ENCODE measurements at regions not wholly inside any gene's neighbourhood (a gene's known extent, or its start where the extent isn't known, plus 50 kb on each side); places are given as distances from the start of the nearest gene placed in this dataset.
"Not testable (repeated sequence)": the region's sequence is repeated elsewhere in the genome, so short reads cannot be mapped to it uniquely, and the experiment has no call there.

- H3K9me3 ChIP-seq (ENCODE audit: insufficient read depth, low read depth, low read length); H3K4me1 ChIP-seq (ENCODE audit: control insufficient read depth in 1 of 2, insufficient read depth in 2 of 2, low read length in 2 of 2); H3K79me1 ChIP-seq (ENCODE audit: low read length); H2AK5ac ChIP-seq (ENCODE audit: low read length); H2BK5ac ChIP-seq (ENCODE audit: low read depth, low read length, poor library complexity); H3K27me3 ChIP-seq (ENCODE audit: insufficient read depth, low read length); H4K91ac ChIP-seq (ENCODE audit: low read depth, low read length); H3K18ac ChIP-seq (ENCODE audit: low read length); H2BK120ac ChIP-seq (ENCODE audit: insufficient read depth, low read length, poor library complexity); H2AFZ ChIP-seq (ENCODE audit: insufficient read depth, low read length, poor library complexity); H3K36me3 ChIP-seq (ENCODE audit: control insufficient read depth in 1 of 2, insufficient read depth in 2 of 2, low read length in 2 of 2); H4K12ac ChIP-seq (ENCODE audit: low read depth, low read length); H4K8ac ChIP-seq (ENCODE audit: low read depth, low read length); H3K4me3 ChIP-seq (ENCODE audit: low read depth, low read length); H3K4ac ChIP-seq (ENCODE audit: low read depth, low read length); H2BK12ac ChIP-seq (ENCODE audit: low read length); H3K9ac ChIP-seq (ENCODE audit: low read length); H3K79me2 ChIP-seq (ENCODE audit: control insufficient read depth, insufficient read depth, low read length, poor library complexity); H3K14ac ChIP-seq (ENCODE audit: low read length); H3K4me2 ChIP-seq (ENCODE audit: low read length); H3K27ac ChIP-seq (ENCODE audit: low read depth, low read length); H3K23ac ChIP-seq (ENCODE audit: low read length): not testable (repeated sequence)
- DNase-seq, result peak in 1 of 2 donors; percentile 20
- WGBS (ENCODE audit: extremely low coverage, insufficient coverage, insufficient read length), result no CpG with 5 or more reads among the region's 1 CpG
Measured at GRCh38 chr6:60567447-60568187, 1718.4 kb downstream of the KHDRBS2 start.

DNA sequence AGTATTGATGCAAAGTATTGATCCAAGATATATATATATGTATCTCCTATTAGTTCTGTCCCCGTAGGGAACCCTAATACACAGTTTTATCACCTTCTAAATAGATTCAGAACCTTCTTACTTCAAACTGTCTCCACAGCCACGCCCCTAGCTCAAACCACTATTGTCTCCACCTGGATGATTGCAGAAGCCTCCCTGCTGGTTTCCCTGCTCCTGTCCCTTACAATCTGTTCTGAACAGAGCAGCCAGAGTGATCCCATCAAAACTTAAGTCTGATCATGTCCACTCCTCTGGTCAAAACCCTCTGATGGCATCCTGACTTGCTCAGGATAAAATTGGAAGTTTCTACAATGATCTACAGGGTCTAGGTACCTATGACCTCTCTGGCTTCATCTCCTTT is 1719.6 kb downstream of the KHDRBS2 start:
- H3K4ac ChIP-seq (ENCODE audit: low read depth, low read length); H2AFZ ChIP-seq (ENCODE audit: insufficient read depth, low read length, poor library complexity); H3K9me3 ChIP-seq (ENCODE audit: insufficient read depth, low read depth, low read length); DNase-seq; H3K18ac ChIP-seq (ENCODE audit: low read length); H4K91ac ChIP-seq (ENCODE audit: low read depth, low read length); H2BK5ac ChIP-seq (ENCODE audit: low read depth, low read length, poor library complexity); H3K36me3 ChIP-seq (ENCODE audit: control insufficient read depth in 1 of 2, insufficient read depth in 2 of 2, low read length in 2 of 2); H4K12ac ChIP-seq (ENCODE audit: low read depth, low read length); H2BK12ac ChIP-seq (ENCODE audit: low read length); H3K4me1 ChIP-seq (ENCODE audit: control insufficient read depth in 1 of 2, insufficient read depth in 2 of 2, low read length in 2 of 2); H4K8ac ChIP-seq (ENCODE audit: low read depth, low read length); H3K4me3 ChIP-seq (ENCODE audit: low read depth, low read length); H3K9ac ChIP-seq (ENCODE audit: low read length); H3K23ac ChIP-seq (ENCODE audit: low read length); H2AK5ac ChIP-seq (ENCODE audit: low read length); H3K27me3 ChIP-seq (ENCODE audit: insufficient read depth, low read length); H3K79me1 ChIP-seq (ENCODE audit: low read length); H3K79me2 ChIP-seq (ENCODE audit: control insufficient read depth, insufficient read depth, low read length, poor library complexity); H3K4me2 ChIP-seq (ENCODE audit: low read length); H3K27ac ChIP-seq (ENCODE audit: low read depth, low read length); H2BK120ac ChIP-seq (ENCODE audit: insufficient read depth, low read length, poor library complexity); H3K14ac ChIP-seq (ENCODE audit: low read length): not testable (repeated sequence)
- no CpG with 5 or more reads among the region's 2 CpGs for WGBS (ENCODE audit: extremely low coverage, insufficient coverage, insufficient read length)

DNA sequence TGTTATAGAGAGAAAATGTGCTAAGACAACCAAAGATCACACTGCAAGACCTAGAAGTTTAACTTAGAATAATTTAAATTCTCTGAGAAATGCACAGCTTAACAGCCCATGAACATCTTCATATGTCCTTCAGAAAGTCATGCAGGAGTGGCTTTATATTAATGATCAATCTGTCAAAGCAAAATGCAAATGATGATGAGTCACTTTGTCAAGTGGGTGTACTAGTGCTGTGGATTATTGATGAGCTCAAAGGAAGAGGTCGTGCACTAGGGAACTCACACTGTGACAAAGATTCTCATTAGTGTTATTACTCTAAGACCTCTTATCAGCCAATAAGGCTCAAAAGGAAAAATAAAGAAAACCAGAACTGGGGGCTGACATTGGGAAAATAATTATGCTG is 1726.3 kb downstream of the KHDRBS2 start:
- H3K27ac ChIP-seq (ENCODE audit: low read depth, low read length); H3K4ac ChIP-seq (ENCODE audit: low read depth, low read length); H4K8ac ChIP-seq (ENCODE audit: low read depth, low read length); H3K9ac ChIP-seq (ENCODE audit: low read length); H3K4me2 ChIP-seq (ENCODE audit: low read length); H3K4me3 ChIP-seq (ENCODE audit: low read depth, low read length); H3K27me3 ChIP-seq (ENCODE audit: insufficient read depth, low read length); H3K36me3 ChIP-seq (ENCODE audit: control insufficient read depth in 1 of 2, insufficient read depth in 2 of 2, low read length in 2 of 2); H2BK120ac ChIP-seq (ENCODE audit: insufficient read depth, low read length, poor library complexity); H2AK5ac ChIP-seq (ENCODE audit: low read length); H3K18ac ChIP-seq (ENCODE audit: low read length); H3K79me1 ChIP-seq (ENCODE audit: low read length); H2BK5ac ChIP-seq (ENCODE audit: low read depth, low read length, poor library complexity); H3K79me2 ChIP-seq (ENCODE audit: control insufficient read depth, insufficient read depth, low read length, poor library complexity); H2AFZ ChIP-seq (ENCODE audit: insufficient read depth, low read length, poor library complexity); H3K4me1 ChIP-seq (ENCODE audit: control insufficient read depth in 1 of 2, insufficient read depth in 2 of 2, low read length in 2 of 2); H4K91ac ChIP-seq (ENCODE audit: low read depth, low read length); H2BK12ac ChIP-seq (ENCODE audit: low read length); H4K12ac ChIP-seq (ENCODE audit: low read depth, low read length); H3K9me3 ChIP-seq (ENCODE audit: insufficient read depth, low read depth, low read length); H3K23ac ChIP-seq (ENCODE audit: low read length); DNase-seq; H3K14ac ChIP-seq (ENCODE audit: low read length): not testable (repeated sequence)
- WGBS (ENCODE audit: extremely low coverage, insufficient coverage, insufficient read length), result no CpG with 5 or more reads among the region's 1 CpG

DNA sequence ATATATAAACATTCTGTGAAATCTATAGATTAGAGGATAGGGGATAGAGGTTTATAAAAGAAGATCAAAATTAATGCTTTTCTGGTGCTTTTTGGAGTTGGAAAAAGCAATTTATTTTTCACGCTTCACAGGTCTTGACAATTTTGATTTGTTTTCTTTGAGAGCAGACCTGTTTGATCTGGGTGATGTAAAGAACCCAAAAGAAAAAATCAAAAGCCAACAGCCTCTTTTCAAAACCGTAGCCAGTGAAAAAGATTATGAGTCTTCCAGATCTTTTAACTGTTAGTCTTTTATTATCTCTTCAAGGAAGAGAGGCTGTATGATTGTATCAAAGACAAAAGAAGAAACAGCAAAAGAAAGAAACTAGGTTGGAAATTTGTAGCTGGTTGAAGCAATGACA is 1738.7 kb downstream of the KHDRBS2 start:
- H3K79me2 ChIP-seq (ENCODE audit: control insufficient read depth, insufficient read depth, low read length, poor library complexity); H3K9ac ChIP-seq (ENCODE audit: low read length); H3K27ac ChIP-seq (ENCODE audit: low read depth, low read length); H4K12ac ChIP-seq (ENCODE audit: low read depth, low read length); H4K91ac ChIP-seq (ENCODE audit: low read depth, low read length); H2BK5ac ChIP-seq (ENCODE audit: low read depth, low read length, poor library complexity); H3K79me1 ChIP-seq (ENCODE audit: low read length); H3K4me1 ChIP-seq (ENCODE audit: control insufficient read depth in 1 of 2, insufficient read depth in 2 of 2, low read length in 2 of 2); H3K4me2 ChIP-seq (ENCODE audit: low read length); H3K14ac ChIP-seq (ENCODE audit: low read length); H4K8ac ChIP-seq (ENCODE audit: low read depth, low read length); H2BK120ac ChIP-seq (ENCODE audit: insufficient read depth, low read length, poor library complexity); H3K23ac ChIP-seq (ENCODE audit: low read length); H3K4me3 ChIP-seq (ENCODE audit: low read depth, low read length); H3K36me3 ChIP-seq (ENCODE audit: control insufficient read depth in 1 of 2, insufficient read depth in 2 of 2, low read length in 2 of 2); H3K27me3 ChIP-seq (ENCODE audit: insufficient read depth, low read length); DNase-seq; H2AFZ ChIP-seq (ENCODE audit: insufficient read depth, low read length, poor library complexity); H2BK12ac ChIP-seq (ENCODE audit: low read length); H2AK5ac ChIP-seq (ENCODE audit: low read length); H3K4ac ChIP-seq (ENCODE audit: low read depth, low read length); H3K18ac ChIP-seq (ENCODE audit: low read length); H3K9me3 ChIP-seq (ENCODE audit: insufficient read depth, low read depth, low read length): not testable (repeated sequence)
- WGBS (ENCODE audit: extremely low coverage, insufficient coverage, insufficient read length), result no CpG with 5 or more reads among the region's 2 CpGs

All from trophoblast cell (in vitro differentiated cells and primary cell).